ENCODE measurements at regions not wholly inside any gene's neighbourhood (a gene's known extent, or its start where the extent isn't known, plus 50 kb on each side); places are given as distances from the start of the nearest gene placed in this dataset.

- TF ChIP-seq CTCF (IDR thresholded peaks at IDR 0.05) (no peak), POLR2A (IDR thresholded peaks at IDR 0.05) (no peak)
These were observed 235.4 kb downstream of the RAD51AP2 start for GRCh38 chr2:17282826-17283225.

Data from testis (tissue), 2 donors.